Esophagus muscularis mucosa (tissue), 4 donors: ENCODE measurements at regions not wholly inside any gene's neighbourhood (a gene's known extent, or its start where the extent isn't known, plus 50 kb on each side); places are given as distances from the start of the nearest gene placed in this dataset.

Experiments used
- DNase-seq: peaks from one replicate; pipeline ENCODE4 v3.0.0-alpha.2; 2017; ENCODE audit errors: extremely low spot score
- H3K27ac ChIP-seq, 4 donors: fragments of 200-600 bp; sonication (generic); replicated peaks in 1 of 4; 1 replicate in 3 of 4; 2 replicates in 1 of 4; pipeline ENCODE4 v1.5.1; 2016 to 2019; ENCODE audit warnings: mild to moderate bottlenecking in 1 of 4
- H3K27me3 ChIP-seq, 4 donors: fragments of 200-600 bp; sonication (generic); one replicate each; pipeline versions ENCODE4 v1.5.1 to v1.6.0; 2016 to 2019
- H3K36me3 ChIP-seq, 4 donors: fragments of 200-600 bp; sonication (generic); one replicate each; pipeline ENCODE4 v1.5.1; 2016 to 2019
- H3K4me1 ChIP-seq, 4 donors: fragments of 200-600 bp; sonication (generic); one replicate each; pipeline ENCODE4 v1.5.1; 2016 to 2019
- H3K4me3 ChIP-seq, 4 donors: fragments of 200-600 bp; sonication (generic); 1 replicate in 2 of 4; 2 replicates in 2 of 4; pipeline ENCODE4 v1.5.1; 2016 to 2019; ENCODE audit warnings: mild to moderate bottlenecking in 4 of 4, moderate library complexity in 1 of 4
- H3K9me3 ChIP-seq, 4 donors: fragments of 200-600 bp; sonication (generic); 1 replicate in 3 of 4; 2 replicates in 1 of 4; pipeline ENCODE4 v1.5.1; 2016 to 2019
- EP300 ChIP-seq: sonication (generic); formaldehyde crosslinking; IDR thresholded peaks from one replicate; pipeline ENCODE4 v1.6.1; 2017; ENCODE audit warnings: antibody characterized with exemption
- POLR2A ChIP-seq: fragments of 450-650 bp; IDR thresholded peaks from one replicate; pipeline ENCODE4 v1.6.1; 2017; ENCODE audit warnings: antibody characterized with exemption, moderate library complexity, mild to moderate bottlenecking, low read depth
- POLR2AphosphoS5 ChIP-seq, 2 donors: sonication (generic); formaldehyde crosslinking; IDR thresholded peaks; one replicate each; pipeline ENCODE4 v1.6.1; 2017; ENCODE audit warnings: antibody characterized with exemption in 2 of 2
- WGBS: methylation state at CpG from one replicate; pipeline ENCODE4 v1.1.5; 2018; 5-methylcytosine and 5-hydroxymethylcytosine counted together
- intact Hi-C: fragments of 100-400 bp; cut with DNase I; formaldehyde crosslinking; loops from one replicate; pipeline ENCODE4 v1.15.1; 2023
- TF ChIP-seq, protein P1 (sequence below), 3 experiments: fragments of 200-600 bp in 2 of 3; fragments of 450-650 bp in 1 of 3; sonication (generic) in 2 of 3; IDR thresholded peaks; one replicate each; pipeline ENCODE4 v1.5.1; 2017 to 2019; ENCODE audit warnings: antibody characterized with exemption in 3 of 3, mild to moderate bottlenecking in 2 of 3, moderate library complexity in 1 of 3

DNA sequence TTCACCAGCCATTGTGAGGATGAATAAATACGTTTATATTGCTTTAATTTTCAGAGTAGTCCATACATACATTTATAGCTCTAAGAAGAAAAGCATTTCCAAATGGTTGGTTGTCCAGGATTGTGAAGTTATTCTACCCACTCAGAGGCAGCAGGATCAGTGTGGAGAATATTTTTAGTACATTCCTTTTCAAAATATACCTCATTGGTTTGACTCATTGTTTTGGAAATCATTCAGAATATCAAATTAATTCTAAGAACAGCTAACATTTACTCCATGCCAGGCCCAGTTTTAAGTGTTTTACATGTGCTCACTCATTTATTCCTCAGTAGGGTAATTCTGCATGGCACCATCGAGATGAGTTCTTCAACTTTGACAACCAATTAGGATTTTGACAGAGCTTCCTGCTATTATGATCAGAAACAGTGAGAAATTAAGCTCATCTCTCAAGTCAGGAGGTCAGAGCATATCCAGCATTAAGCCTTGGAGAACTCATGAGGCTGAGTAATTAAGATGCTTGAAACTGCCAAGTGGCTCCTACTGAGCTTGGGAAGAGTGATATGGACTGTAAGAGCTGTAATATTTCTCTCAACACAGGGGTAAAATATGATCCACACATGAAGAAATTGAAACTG lies 153.3 kb upstream of the CLEC14A start:
- peaks cover 0 to 4% (median 0%) of the 10 kb centered on the region in 4 donors for H3K4me1 ChIP-seq
- DNase-seq: no peak
- H3K9me3 ChIP-seq: no peaks in the 10 kb centered on the region
- TF ChIP-seq, protein P1, sequence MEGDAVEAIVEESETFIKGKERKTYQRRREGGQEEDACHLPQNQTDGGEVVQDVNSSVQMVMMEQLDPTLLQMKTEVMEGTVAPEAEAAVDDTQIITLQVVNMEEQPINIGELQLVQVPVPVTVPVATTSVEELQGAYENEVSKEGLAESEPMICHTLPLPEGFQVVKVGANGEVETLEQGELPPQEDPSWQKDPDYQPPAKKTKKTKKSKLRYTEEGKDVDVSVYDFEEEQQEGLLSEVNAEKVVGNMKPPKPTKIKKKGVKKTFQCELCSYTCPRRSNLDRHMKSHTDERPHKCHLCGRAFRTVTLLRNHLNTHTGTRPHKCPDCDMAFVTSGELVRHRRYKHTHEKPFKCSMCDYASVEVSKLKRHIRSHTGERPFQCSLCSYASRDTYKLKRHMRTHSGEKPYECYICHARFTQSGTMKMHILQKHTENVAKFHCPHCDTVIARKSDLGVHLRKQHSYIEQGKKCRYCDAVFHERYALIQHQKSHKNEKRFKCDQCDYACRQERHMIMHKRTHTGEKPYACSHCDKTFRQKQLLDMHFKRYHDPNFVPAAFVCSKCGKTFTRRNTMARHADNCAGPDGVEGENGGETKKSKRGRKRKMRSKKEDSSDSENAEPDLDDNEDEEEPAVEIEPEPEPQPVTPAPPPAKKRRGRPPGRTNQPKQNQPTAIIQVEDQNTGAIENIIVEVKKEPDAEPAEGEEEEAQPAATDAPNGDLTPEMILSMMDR (IDR thresholded peaks at IDR 0.05): no peak
- TF ChIP-seq EP300 (no peak), POLR2AphosphoS5 (IDR thresholded peaks at IDR 0.05) (no peak), POLR2A (no peak)
- 75% methylated on average over 2 of the region's 2 CpGs for WGBS
- H3K36me3 ChIP-seq: no peaks in the 10 kb centered on the region
- no peaks in the 10 kb centered on the region for H3K27me3 ChIP-seq
- H3K27ac ChIP-seq: no peak overlapping the region
- H3K4me3 ChIP-seq: no peak overlapping the region
- intact Hi-C loops: no loop called here

DNA sequence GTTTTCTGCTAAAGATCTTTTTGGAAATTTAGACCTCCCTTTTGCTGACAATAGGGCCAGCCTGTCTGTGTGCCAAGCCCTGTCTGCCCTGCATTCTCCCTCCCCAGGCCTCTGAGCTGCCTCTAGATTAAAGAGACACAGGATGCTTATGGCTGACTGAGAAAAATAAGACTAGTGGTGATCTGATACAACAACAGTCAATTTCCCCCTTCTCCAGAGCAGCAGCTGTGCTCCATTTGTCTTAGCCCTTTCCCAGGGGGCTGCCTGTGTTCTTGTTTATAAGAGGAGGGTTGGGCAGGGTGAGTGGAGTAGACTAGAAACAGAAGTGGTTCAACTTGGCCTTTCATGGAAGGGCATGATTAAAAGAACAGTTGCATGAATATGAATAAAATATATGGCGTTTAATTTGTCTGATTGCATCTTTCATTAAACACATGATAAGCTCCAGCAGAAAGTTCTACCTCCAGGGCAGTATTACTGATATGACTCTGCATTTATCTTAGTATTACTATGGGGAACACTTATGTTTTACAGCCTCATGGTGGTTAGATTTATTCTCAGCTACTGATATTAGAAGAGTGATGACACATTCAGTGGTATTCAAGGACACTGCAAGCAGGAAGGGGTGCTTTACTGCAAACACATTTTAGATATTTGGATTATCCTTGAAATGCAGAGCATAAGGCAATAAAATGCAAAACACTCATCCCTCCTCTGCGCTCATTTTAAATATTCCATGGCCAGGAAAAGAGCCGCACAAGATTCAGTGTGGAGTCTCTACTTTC lies 150.2 kb upstream of the CLEC14A start:
- H3K27ac ChIP-seq: no peak overlapping the region
- H3K36me3 ChIP-seq: no peaks in the 10 kb centered on the region
- H3K4me1 ChIP-seq: peaks cover 0 to 4% (median 0%) of the 10 kb centered on the region in 4 donors
- intact Hi-C loops: no loop called here
- 86% methylated on average over 3 of the region's 3 CpGs for WGBS
- no peaks in the 10 kb centered on the region for H3K9me3 ChIP-seq
- H3K4me3 ChIP-seq: no peak overlapping the region
- no peak for TF ChIP-seq POLR2AphosphoS5 (IDR thresholded peaks at IDR 0.05)
- no peak for TF ChIP-seq POLR2A
- TF ChIP-seq, protein P1 (IDR thresholded peaks at IDR 0.05): no peak
- TF ChIP-seq EP300: no peak
- no peaks in the 10 kb centered on the region for H3K27me3 ChIP-seq
- DNase-seq: no peak

DNA sequence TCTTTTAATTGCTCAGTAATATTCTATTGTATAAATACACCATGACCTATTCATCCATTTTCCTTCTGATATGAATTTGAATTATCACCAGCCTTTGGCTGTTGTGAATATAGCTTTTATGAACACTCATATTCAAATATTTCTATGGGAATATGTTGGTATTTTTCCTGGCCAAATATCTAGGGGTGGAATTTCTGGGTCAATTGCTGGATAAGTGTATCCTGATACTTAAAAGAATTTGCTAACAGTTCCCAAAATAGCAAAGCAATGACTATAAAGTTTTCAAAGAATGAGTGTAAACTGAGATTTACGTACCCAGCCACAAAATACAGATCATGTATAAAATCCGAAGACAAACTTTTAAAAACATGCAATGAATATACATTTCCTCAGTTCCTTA lies 148.7 kb upstream of the CLEC14A start:
- H3K27ac ChIP-seq: no peak overlapping the region

DNA sequence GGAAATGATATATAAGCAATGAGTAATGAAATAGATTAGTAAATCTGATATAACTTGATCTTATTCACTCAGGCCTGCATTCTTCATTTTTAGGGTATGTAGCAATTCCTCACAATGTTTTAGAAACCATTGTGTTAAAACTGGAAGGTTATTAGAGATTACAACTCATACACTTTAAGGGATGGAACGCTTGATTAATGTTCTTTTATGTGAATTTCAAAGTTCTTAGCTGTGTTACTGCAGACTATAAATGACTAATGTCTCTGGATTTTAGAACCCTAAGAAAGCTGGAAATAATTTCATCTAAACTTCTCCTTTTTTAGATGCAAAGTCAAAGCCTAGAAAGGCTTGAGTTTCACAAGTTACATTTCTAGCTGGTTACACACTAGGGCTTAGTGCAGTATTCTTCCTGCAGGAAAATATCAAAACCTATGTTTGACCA lies 148.2 kb upstream of the CLEC14A start:
- H3K4me1 ChIP-seq: peaks cover 0 to 4% (median 0%) of the 10 kb centered on the region in 4 donors
- WGBS: 57% methylated on average over 1 of the region's 1 CpG
- TF ChIP-seq, protein P1 (IDR thresholded peaks at IDR 0.05): no peak
- no peak for TF ChIP-seq POLR2A
- no peak for TF ChIP-seq POLR2AphosphoS5 (IDR thresholded peaks at IDR 0.05)
- TF ChIP-seq EP300: no peak
- no peaks in the 10 kb centered on the region for H3K36me3 ChIP-seq
- H3K27me3 ChIP-seq: no peaks in the 10 kb centered on the region
- no peak for DNase-seq
- H3K27ac ChIP-seq: no peak overlapping the region
- H3K4me3 ChIP-seq: no peak overlapping the region
- H3K9me3 ChIP-seq: no peaks in the 10 kb centered on the region
- intact Hi-C loops: no loop called here

More for the DNA sequence above, 148.7 kb upstream of the CLEC14A start:
- intact Hi-C loops: no loop called here
- no peak for DNase-seq
- H3K36me3 ChIP-seq: no peaks in the 10 kb centered on the region
- no peak for TF ChIP-seq EP300
- no peak for TF ChIP-seq POLR2A
- TF ChIP-seq POLR2AphosphoS5 (IDR thresholded peaks at IDR 0.05): no peak
- TF ChIP-seq, protein P1 (IDR thresholded peaks at IDR 0.05): no peak
- H3K27me3 ChIP-seq: no peaks in the 10 kb centered on the region
- no peak overlapping the region for H3K4me3 ChIP-seq
- H3K4me1 ChIP-seq: peaks cover 0 to 4% (median 0%) of the 10 kb centered on the region in 4 donors
- H3K9me3 ChIP-seq: no peaks in the 10 kb centered on the region
- WGBS: 77% methylated on average over 2 of the region's 2 CpGs
